H1 (cell line): ENCODE measurements at regions not wholly inside any gene's neighbourhood (a gene's known extent, or its start where the extent isn't known, plus 50 kb on each side); places are given as distances from the start of the nearest gene placed in this dataset.

Experiments
- CTCF ChIA-PET: fragments of 300-600 bp; sonication (Branson Sonifier 250); formaldehyde crosslinking; loops from one replicate; lab custom pipeline; 2021; ENCODE audit not compliant: partially characterized antibody; lab: Charles Lee
- POLR2A ChIA-PET: fragments of 300-600 bp; sonication (Branson Sonifier 250); formaldehyde crosslinking; loops from one replicate; lab custom pipeline; 2021; ENCODE audit warnings: inconsistent platforms; ENCODE audit not compliant: partially characterized antibody; lab: Charles Lee
- DNase-seq, 2 experiments: peaks; one replicate each; pipeline versions ENCODE4 v3.0.0 to v3.0.0-alpha.2; 2010 to 2022; ENCODE audit warnings: low spot score in 2 of 2, low read depth in 1 of 2, mixed read lengths in 1 of 2
- FAIRE-seq: peaks from 2 replicates; lab custom pipeline; 2011; peaks lifted over from hg19 to GRCh38; lab: Jason Lieb, UNC
- H2AFZ ChIP-seq: 2 replicates; pipeline ENCODE4 v1.8.1; 2012; ENCODE audit warnings: low read length, inconsistent platforms
- H2AK5ac ChIP-seq: 2 replicates; pipeline ENCODE4 v1.6.1; 2013; ENCODE audit warnings: low read depth, low read length
- H2BK120ac ChIP-seq: replicated peaks from 2 replicates; pipeline ENCODE3; 2013; ENCODE audit warnings: low read depth, low read length, inconsistent platforms
- H2BK12ac ChIP-seq: 2 replicates; pipeline ENCODE4 v1.6.1; 2013; ENCODE audit warnings: low read depth, low read length
- H2BK15ac ChIP-seq: 2 replicates; pipeline ENCODE4 v1.6.1; 2013; ENCODE audit warnings: low read length
- H2BK20ac ChIP-seq: 2 replicates; pipeline ENCODE4 v1.6.1; 2013; ENCODE audit warnings: low read length
- H2BK5ac ChIP-seq: 2 replicates; pipeline ENCODE4 v1.6.1; 2013; ENCODE audit warnings: low read depth, low read length
- H3K14ac ChIP-seq: 2 replicates; pipeline ENCODE4 v1.6.1; 2013; ENCODE audit warnings: inconsistent platforms; ENCODE audit not compliant: insufficient read length
- H3K18ac ChIP-seq: 2 replicates; pipeline ENCODE4 v1.6.1; 2013; ENCODE audit warnings: low read length; ENCODE audit errors: extremely low read depth
- H3K23ac ChIP-seq: 2 replicates; pipeline ENCODE4 v1.6.1; 2013; ENCODE audit warnings: inconsistent platforms; ENCODE audit not compliant: insufficient read length
- H3K23me2 ChIP-seq: 2 replicates; pipeline ENCODE4 v1.6.1; 2013; ENCODE audit warnings: low read depth, low read length
- H3K27ac ChIP-seq: 2 replicates; pipeline ENCODE4 v1.6.1; 2011; ENCODE audit warnings: low read depth, low read length, inconsistent platforms
- H3K27me3 ChIP-seq, 4 experiments: replicated peaks in 1 of 4; 1 replicate in 1 of 4; 2 replicates in 3 of 4; pipeline versions ENCODE4 v1.6.1 to v1.8.1; 2011 to 2013; ENCODE audit warnings: low read length in 3 of 4, mild to moderate bottlenecking in 3 of 4, inconsistent platforms in 2 of 4, mixed read lengths in 2 of 4, moderate library complexity in 1 of 4; ENCODE audit not compliant: control insufficient read depth in 3 of 4, insufficient read depth in 3 of 4; ENCODE audit errors: extremely low read depth in 1 of 4
- H3K36me3 ChIP-seq, 4 experiments: 2 replicates each; pipeline versions ENCODE4 v1.6.1 to v1.8.1; 2011 to 2013; ENCODE audit warnings: mild to moderate bottlenecking in 4 of 4, low read length in 3 of 4, moderate library complexity in 2 of 4, control low read depth in 1 of 4, inconsistent platforms in 1 of 4; ENCODE audit not compliant: insufficient read depth in 4 of 4, control insufficient read depth in 2 of 4
- H3K4ac ChIP-seq: replicated peaks from 2 replicates; pipeline ENCODE3; 2013; ENCODE audit warnings: low read length, low read depth, mixed read lengths, inconsistent platforms; ENCODE audit not compliant: insufficient read length
- H3K4me1 ChIP-seq, 4 experiments: replicated peaks in 1 of 4; 1 replicate in 1 of 4; 2 replicates in 3 of 4; pipeline versions ENCODE4 v1.6.1 to v1.8.1; 2011 to 2013; ENCODE audit warnings: low read length in 3 of 4, inconsistent platforms in 2 of 4, mixed read lengths in 1 of 4; ENCODE audit not compliant: insufficient read depth in 4 of 4, control insufficient read depth in 3 of 4
- H3K4me2 ChIP-seq, 2 experiments: 2 replicates each; pipeline versions ENCODE4 v1.6.1 to v1.8.1; 2011 to 2013; ENCODE audit warnings: low read depth in 2 of 2, low read length in 2 of 2, control low read depth in 1 of 2, inconsistent platforms in 1 of 2, mild to moderate bottlenecking in 1 of 2; ENCODE audit not compliant: insufficient read depth in 1 of 2
- H3K4me3 ChIP-seq, 4 experiments: fragments of 200-600, 300-600 bp in 1 of 4; sonication (generic), shearing (Covaris generic), sonication (Bioruptor Twin) in 1 of 4; 2 replicates each; pipeline versions ENCODE4 v1.5.1 to v1.8.1; 2011 to 2016; ENCODE audit warnings: low read length in 4 of 4, low read depth in 3 of 4, control low read depth in 2 of 4, inconsistent platforms in 2 of 4, mild to moderate bottlenecking in 2 of 4, mixed read lengths in 1 of 4, moderate library complexity in 1 of 4; ENCODE audit not compliant: insufficient read depth in 2 of 4; ENCODE audit errors: extremely low read depth in 1 of 4
- H3K56ac ChIP-seq: replicated peaks from 2 replicates; pipeline ENCODE3; 2013; ENCODE audit warnings: low read depth, mild to moderate bottlenecking, mixed read lengths, low read length, inconsistent platforms; ENCODE audit not compliant: insufficient read length
- H3K79me1 ChIP-seq: 2 replicates; pipeline ENCODE4 v1.6.1; 2013; ENCODE audit warnings: low read depth, low read length, control low read depth
- H3K79me2 ChIP-seq, 2 experiments: 2 replicates each; pipeline versions ENCODE4 v1.6.1 to v1.8.1; 2012 to 2013; ENCODE audit warnings: low read length in 2 of 2, mild to moderate bottlenecking in 2 of 2, inconsistent platforms in 1 of 2; ENCODE audit not compliant: insufficient read depth in 2 of 2, control insufficient read depth in 1 of 2
- H3K9ac ChIP-seq, 4 experiments: replicated peaks in 1 of 4; 1 replicate in 1 of 4; 2 replicates in 3 of 4; pipeline versions ENCODE4 v1.6.1 to v1.8.1; 2011 to 2013; ENCODE audit warnings: low read depth in 3 of 4, low read length in 3 of 4, control low read depth in 2 of 4, mild to moderate bottlenecking in 2 of 4, moderate library complexity in 2 of 4, inconsistent platforms in 1 of 4; ENCODE audit errors: extremely low read depth in 1 of 4
- H3K9me3 ChIP-seq, 2 experiments: 2 replicates each; pipeline versions ENCODE4 v1.6.1 to v1.8.1; 2012 to 2013; ENCODE audit warnings: mild to moderate bottlenecking in 2 of 2, moderate library complexity in 2 of 2, control low read depth in 1 of 2, inconsistent platforms in 1 of 2, low read depth in 1 of 2, low read length in 1 of 2, mixed read lengths in 1 of 2; ENCODE audit not compliant: insufficient read depth in 2 of 2
- H4K20me1 ChIP-seq, 2 experiments: replicated peaks in 1 of 2; 2 replicates each; pipeline versions ENCODE3 to v1.8.1; 2011 to 2013; ENCODE audit warnings: inconsistent platforms in 2 of 2, low read length in 2 of 2, mild to moderate bottlenecking in 1 of 2; ENCODE audit not compliant: insufficient read depth in 2 of 2, control insufficient read depth in 1 of 2
- H4K5ac ChIP-seq: 2 replicates; pipeline ENCODE4 v1.6.1; 2013; ENCODE audit warnings: low read length, low read depth, mixed read lengths, inconsistent platforms; ENCODE audit not compliant: insufficient read length
- H4K8ac ChIP-seq: 2 replicates; pipeline ENCODE4 v1.8.0; 2013; ENCODE audit warnings: mild to moderate bottlenecking, moderate library complexity, low read length, inconsistent platforms; ENCODE audit not compliant: insufficient read depth; ENCODE audit errors: extremely low read depth
- H4K91ac ChIP-seq: replicated peaks from 2 replicates; pipeline ENCODE3; 2013; ENCODE audit warnings: low read length, mixed read lengths, inconsistent platforms; ENCODE audit not compliant: insufficient read length
- CEBPB ChIP-seq: IDR thresholded peaks from 2 replicates; pipeline ENCODE4 v1.6.1; 2012; ENCODE audit warnings: low read depth, low read length
- JUN ChIP-seq: IDR thresholded peaks from 2 replicates; pipeline ENCODE4 v1.6.1; 2011; ENCODE audit warnings: low read depth, mild to moderate bottlenecking, improper control_type of control experiment, low read length
- KDM4A ChIP-seq: IDR thresholded peaks from one replicate; pipeline ENCODE4 v1.7.1; 2012; ENCODE audit warnings: low read depth, mild to moderate bottlenecking, moderate library complexity, low read length, inconsistent platforms; ENCODE audit not compliant: severe bottlenecking
- KDM5A ChIP-seq: fragments of 200-600 bp; IDR thresholded peaks from 2 replicates; pipeline ENCODE4 v1.7.1; 2012; ENCODE audit warnings: mild to moderate bottlenecking, low read length, inconsistent platforms, mixed read lengths
- SP1 ChIP-seq: IDR thresholded peaks from 2 replicates; pipeline ENCODE4 v1.6.1; 2011; ENCODE audit warnings: low read depth, low read length
- SRF ChIP-seq: IDR thresholded peaks from 2 replicates; pipeline ENCODE4 v1.6.1; 2011; ENCODE audit warnings: mild to moderate bottlenecking, low read depth, low read length, moderate library complexity
- WGBS, 2 experiments: shearing (Covaris generic) in 1 of 2; methylation state at CpG; one replicate each; pipeline versions ENCODE4 v1.1.6 to v1.1.7; 2013 to 2015; ENCODE audit warnings: low lambda C conversion rate in 2 of 2, mixed read lengths in 2 of 2, inconsistent platforms in 1 of 2, low coverage in 1 of 2, missing lambda C conversion rate in 1 of 2; ENCODE audit not compliant: insufficient replicate concordance in 2 of 2, insufficient coverage in 1 of 2, insufficient read length in 1 of 2; ENCODE audit errors: extremely low coverage in 1 of 2, missing lambda C conversion rate in 1 of 2; 5-methylcytosine and 5-hydroxymethylcytosine counted together

GRCh38 chr13:31891472-31891871 lies 140.1 kb upstream of the FRY start:
- H3K27me3 ChIP-seq: no peaks in the 10 kb centered on the region
- CTCF ChIA-PET: no interaction called here
- 95% methylated on average over 2 of the region's 2 CpGs; no CpG with 5 or more reads in 1 of the 2 experiments for WGBS, 2 experiments

More at GRCh38 chr13:31891472-31891871, 140.1 kb upstream of the FRY start:
- Histone ChIP-seq H4K91ac (no peak overlapping the region), H3K18ac (no peak overlapping the region), H4K20me1 (no peaks in the 10 kb centered on the region), H3K79me2 (no peaks in the 10 kb centered on the region), H2BK12ac (no peak overlapping the region), H3K56ac (no peak overlapping the region), H2BK120ac (no peak overlapping the region), H3K36me3 (no peaks in the 10 kb centered on the region), H3K4me2 (no peak overlapping the region), H3K23me2 (no peaks in the 10 kb centered on the region), H3K79me1 (no peaks in the 10 kb centered on the region), H3K9me3 (no peaks in the 10 kb centered on the region), H3K14ac (no peak overlapping the region), H3K27ac (no peak overlapping the region), H2BK20ac (no peak overlapping the region), H2BK5ac (no peak overlapping the region), H2AK5ac (no peak overlapping the region), H4K5ac (no peak overlapping the region), H3K4me3 (no peak overlapping the region), H3K4me1 (no peaks in the 10 kb centered on the region), H3K9ac (no peak overlapping the region)
- no peak for FAIRE-seq
- POLR2A ChIA-PET: no interaction called here
- TF ChIP-seq KDM5A: no peak
- TF ChIP-seq JUN: no peak
- no peak for TF ChIP-seq CEBPB
- no peak for TF ChIP-seq KDM4A
- no peak for TF ChIP-seq SRF
- TF ChIP-seq SP1: no peak
- TF ChIP-seq, all 59 proteins: peak for 0
- Histone ChIP-seq H3K23ac (no peak overlapping the region), H2AFZ (no peak overlapping the region), H3K4ac (no peak overlapping the region), H4K8ac (no peak overlapping the region), H2BK15ac (no peak overlapping the region)
- no peak for DNase-seq
